ENCODE measurements at regions not wholly inside any gene's neighbourhood (a gene's known extent, or its start where the extent isn't known, plus 50 kb on each side); places are given as distances from the start of the nearest gene placed in this dataset.

GRCh38 chr14:46788994-46789393 is 137.4 kb upstream of the RPL10L start:
- Histone ChIP-seq H3K4me1 (ENCODE audit: control insufficient read depth, insufficient read depth, low read length) (no peaks in the 10 kb centered on the region), H3K27ac (ENCODE audit: low read depth, low read length) (no peak overlapping the region), H3K36me3 (ENCODE audit: control insufficient read depth, insufficient read depth, low read length) (no peaks in the 10 kb centered on the region)

GRCh38 chr14:46782281-46782680 is 130.7 kb upstream of the RPL10L start:
- H3K9ac ChIP-seq (ENCODE audit: low read length) = no peak overlapping the region
- no peak overlapping the region for H3K4me3 ChIP-seq (ENCODE audit: low read length)
- H3K27me3 ChIP-seq (ENCODE audit: control insufficient read depth, insufficient read depth, low read length) = no peaks in the 10 kb centered on the region

More at GRCh38 chr14:46788994-46789393, 137.4 kb upstream of the RPL10L start:
- no peaks in the 10 kb centered on the region for H3K27me3 ChIP-seq (ENCODE audit: control insufficient read depth, insufficient read depth, low read length)
- H3K9ac ChIP-seq (ENCODE audit: low read length) = no peak overlapping the region
- H3K4me3 ChIP-seq (ENCODE audit: low read length) = no peak overlapping the region

GRCh38 chr14:46769292-46769691 is 117.7 kb upstream of the RPL10L start:
- Histone ChIP-seq H3K4me1 (ENCODE audit: control insufficient read depth, insufficient read depth, low read length) (no peaks in the 10 kb centered on the region), H3K4me3 (ENCODE audit: low read length) (no peak overlapping the region), H3K9ac (ENCODE audit: low read length) (no peak overlapping the region), H3K36me3 (ENCODE audit: control insufficient read depth, insufficient read depth, low read length) (no peaks in the 10 kb centered on the region), H3K27ac (ENCODE audit: low read depth, low read length) (no peak overlapping the region), H3K27me3 (ENCODE audit: control insufficient read depth, insufficient read depth, low read length) (no peaks in the 10 kb centered on the region)

More at GRCh38 chr14:46782281-46782680, 130.7 kb upstream of the RPL10L start:
- Histone ChIP-seq H3K36me3 (ENCODE audit: control insufficient read depth, insufficient read depth, low read length) (no peaks in the 10 kb centered on the region), H3K4me1 (ENCODE audit: control insufficient read depth, insufficient read depth, low read length) (no peaks in the 10 kb centered on the region), H3K27ac (ENCODE audit: low read depth, low read length) (no peak overlapping the region)

- H3K27ac ChIP-seq (ENCODE audit: low read depth, low read length) = no peak overlapping the region
- no peak overlapping the region for H3K9ac ChIP-seq (ENCODE audit: low read length)
- no peaks in the 10 kb centered on the region for H3K27me3 ChIP-seq (ENCODE audit: control insufficient read depth, insufficient read depth, low read length)
Measured at GRCh38 chr14:46747001-46747652, 95.5 kb upstream of the RPL10L start.

GRCh38 chr14:46734286-46734685 is 82.7 kb upstream of the RPL10L start:
- H3K27me3 ChIP-seq (ENCODE audit: control insufficient read depth, insufficient read depth, low read length) = no peaks in the 10 kb centered on the region
- no peaks in the 10 kb centered on the region for H3K36me3 ChIP-seq (ENCODE audit: control insufficient read depth, insufficient read depth, low read length)
- no peak overlapping the region for H3K9ac ChIP-seq (ENCODE audit: low read length)
- no peaks in the 10 kb centered on the region for H3K4me1 ChIP-seq (ENCODE audit: control insufficient read depth, insufficient read depth, low read length)
- H3K27ac ChIP-seq (ENCODE audit: low read depth, low read length) = no peak overlapping the region
- peak overlapping the region; percentile 17 for H3K4me3 ChIP-seq (ENCODE audit: low read length)

More at GRCh38 chr14:46747001-46747652, 95.5 kb upstream of the RPL10L start:
- H3K4me1 ChIP-seq (ENCODE audit: control insufficient read depth, insufficient read depth, low read length) = no peaks in the 10 kb centered on the region
- H3K4me3 ChIP-seq (ENCODE audit: low read length) = no peak overlapping the region
- H3K36me3 ChIP-seq (ENCODE audit: control insufficient read depth, insufficient read depth, low read length) = no peaks in the 10 kb centered on the region

GRCh38 chr14:46717211-46717610 is 65.6 kb upstream of the RPL10L start:
- Histone ChIP-seq H3K36me3 (ENCODE audit: control insufficient read depth, insufficient read depth, low read length) (no peaks in the 10 kb centered on the region), H3K4me3 (ENCODE audit: low read length) (no peak overlapping the region), H3K27ac (ENCODE audit: low read depth, low read length) (no peak overlapping the region), H3K27me3 (ENCODE audit: control insufficient read depth, insufficient read depth, low read length) (no peaks in the 10 kb centered on the region), H3K9ac (ENCODE audit: low read length) (no peak overlapping the region), H3K4me1 (ENCODE audit: control insufficient read depth, insufficient read depth, low read length) (no peaks in the 10 kb centered on the region)

Data from rectal smooth muscle tissue (tissue), 1 donor.